Gastrocnemius medialis (tissue), 4 donors: ENCODE measurements at regions not wholly inside any gene's neighbourhood (a gene's known extent, or its start where the extent isn't known, plus 50 kb on each side); places are given as distances from the start of the nearest gene placed in this dataset.

Source experiments
- ATAC-seq, 2 donors: fragments of 150-250 bp; one replicate each; pipeline ENCODE4 v1.9.1; 2016
- DNase-seq, 2 donors: peaks; one replicate each; pipeline ENCODE4 v3.0.0-alpha.2; 2019
- H3K27ac ChIP-seq, 4 donors: fragments of 200-600 bp; sonication (generic); 1 replicate in 1 of 4; 2 replicates in 3 of 4; pipeline ENCODE4 v1.5.1; 2016 to 2018; ENCODE audit warnings: mild to moderate bottlenecking in 2 of 4, moderate library complexity in 1 of 4
- H3K27me3 ChIP-seq, 3 donors: fragments of 200-600 bp; sonication (generic) in 2 of 3; 1 replicate in 1 of 3; 2 replicates in 2 of 3; pipeline versions ENCODE4 v1.5.1 to v1.6.0; 2016 to 2019; ENCODE audit warnings: mild to moderate bottlenecking in 1 of 3, moderate library complexity in 1 of 3
- H3K36me3 ChIP-seq, 2 donors: fragments of 200-600 bp; sonication (generic) in 1 of 2; one replicate each; pipeline ENCODE4 v1.5.1; 2017 to 2018
- H3K4me1 ChIP-seq, 2 donors: fragments of 200-600 bp; sonication (generic) in 1 of 2; one replicate each; pipeline ENCODE4 v1.5.1; 2016 to 2017; ENCODE audit warnings: mild to moderate bottlenecking in 2 of 2
- H3K4me3 ChIP-seq, 4 donors: fragments of 200-600 bp; sonication (generic) in 3 of 4; 1 replicate in 1 of 4; 2 replicates in 3 of 4; pipeline ENCODE4 v1.5.1; 2016 to 2019; ENCODE audit warnings: mild to moderate bottlenecking in 2 of 4
- H3K9me3 ChIP-seq, 3 donors: fragments of 200-600 bp; sonication (generic) in 2 of 3; 1 replicate in 1 of 3; 2 replicates in 2 of 3; pipeline ENCODE4 v1.5.1; 2016 to 2019
- CTCF ChIP-seq, 5 experiments: fragments of 450-650 bp in 3 of 5; fragments of 200-600 bp in 2 of 5; sonication (generic) in 2 of 5; IDR thresholded peaks in 4 of 5; conservative IDR thresholded peaks in 1 of 5; 1 replicate in 4 of 5; 2 replicates in 1 of 5; pipeline ENCODE4 v1.5.1; 2016 to 2019; ENCODE audit warnings: antibody characterized with exemption in 5 of 5, mild to moderate bottlenecking in 3 of 5, moderate library complexity in 3 of 5
- POLR2A ChIP-seq, 2 donors: fragments of 450-650 bp; IDR thresholded peaks; one replicate each; pipeline ENCODE4 v1.6.1; 2017; ENCODE audit warnings: antibody characterized with exemption in 2 of 2, mild to moderate bottlenecking in 2 of 2, moderate library complexity in 2 of 2
- in situ Hi-C, 4 donors: fragments of 200-750 bp; cut with MboI; loops; one replicate each; pipeline versions ENCODE4 v1.15.0 to v1.8.0; 2017; ENCODE audit warnings: low sequenced_read_pairs in 4 of 4
- intact Hi-C: fragments of 100-400 bp; cut with DNase I; formaldehyde crosslinking; loops from one replicate; pipeline ENCODE4 v1.15.1; 2023; ENCODE audit warnings: low total_unique reads

- DNase-seq (no peak), ATAC-seq (no peak)
- H3K4me3 ChIP-seq, result no peak overlapping the region
- intact Hi-C loops, result no loop called here
- H3K4me1 ChIP-seq, result peaks cover 0 to 7% of the 10 kb centered on the region in 2 donors
- no peaks in the 10 kb centered on the region for H3K9me3 ChIP-seq
- H3K36me3 ChIP-seq, result no peaks in the 10 kb centered on the region
- no peak overlapping the region for H3K27ac ChIP-seq
- TF ChIP-seq POLR2A (IDR thresholded peaks at IDR 0.05) (no peak), CTCF (IDR thresholded peaks at IDR 0.05 in 4 of 5, conservative IDR thresholded peaks at IDR 0.05 in 1 of 5) (no peak)
- H3K27me3 ChIP-seq, result no peaks in the 10 kb centered on the region
- in situ Hi-C loops, result no loop called here
Observed at GRCh38 chr21:15414057-15414456, 315.7 kb upstream of the USP25 start.

- no peak for ATAC-seq
- DNase-seq, result no peak
- no peak for TF ChIP-seq CTCF (IDR thresholded peaks at IDR 0.05 in 4 of 5, conservative IDR thresholded peaks at IDR 0.05 in 1 of 5)
- no peak for TF ChIP-seq POLR2A (IDR thresholded peaks at IDR 0.05)
- in situ Hi-C loops, result no loop called here
- Histone ChIP-seq H3K4me3 (no peak overlapping the region), H3K27me3 (no peaks in the 10 kb centered on the region), H3K27ac (no peak overlapping the region), H3K9me3 (no peaks in the 10 kb centered on the region), H3K4me1 (no peaks in the 10 kb centered on the region), H3K36me3 (no peaks in the 10 kb centered on the region)
- intact Hi-C loops, result no loop called here
Observed at GRCh38 chr21:15415541-15416261, 314.1 kb upstream of the USP25 start.

GRCh38 chr21:15421441-15421881 is 308.3 kb upstream of the USP25 start:
- Histone ChIP-seq H3K4me1 (no peaks in the 10 kb centered on the region), H3K4me3 (no peak overlapping the region), H3K27me3 (no peaks in the 10 kb centered on the region), H3K36me3 (no peaks in the 10 kb centered on the region), H3K27ac (no peak overlapping the region), H3K9me3 (no peaks in the 10 kb centered on the region)
- in situ Hi-C loops, result no loop called here
- TF ChIP-seq CTCF (IDR thresholded peaks at IDR 0.05 in 4 of 5, conservative IDR thresholded peaks at IDR 0.05 in 1 of 5) (no peak), POLR2A (IDR thresholded peaks at IDR 0.05) (no peak)
- DNase-seq (no peak), ATAC-seq (no peak)
- intact Hi-C loops, result no loop called here

- intact Hi-C loops (no loop called here), in situ Hi-C loops (no loop called here)
- no peaks in the 10 kb centered on the region for H3K9me3 ChIP-seq
- H3K4me3 ChIP-seq, result no peak overlapping the region
- TF ChIP-seq POLR2A (IDR thresholded peaks at IDR 0.05) (no peak), CTCF (IDR thresholded peaks at IDR 0.05 in 4 of 5, conservative IDR thresholded peaks at IDR 0.05 in 1 of 5) (no peak)
- DNase-seq, result no peak
- H3K4me1 ChIP-seq, result no peaks in the 10 kb centered on the region
- ATAC-seq, result no peak
- no peaks in the 10 kb centered on the region for H3K27me3 ChIP-seq
- no peaks in the 10 kb centered on the region for H3K36me3 ChIP-seq
- no peak overlapping the region for H3K27ac ChIP-seq
Observed at GRCh38 chr21:15421947-15422346, 307.8 kb upstream of the USP25 start.

- no peak overlapping the region for H3K4me3 ChIP-seq
- ATAC-seq, result no peak
- no peaks in the 10 kb centered on the region for H3K9me3 ChIP-seq
- H3K27ac ChIP-seq, result no peak overlapping the region
- TF ChIP-seq POLR2A (IDR thresholded peaks at IDR 0.05), result no peak
- no peak for TF ChIP-seq CTCF (IDR thresholded peaks at IDR 0.05 in 4 of 5, conservative IDR thresholded peaks at IDR 0.05 in 1 of 5)
- H3K27me3 ChIP-seq, result no peaks in the 10 kb centered on the region
- DNase-seq, result no peak
- intact Hi-C loops (no loop called here), in situ Hi-C loops (no loop called here)
- no peaks in the 10 kb centered on the region for H3K36me3 ChIP-seq
- H3K4me1 ChIP-seq, result no peaks in the 10 kb centered on the region
Observed at GRCh38 chr21:15422783-15423182, 307.0 kb upstream of the USP25 start.
